C4-2B (cell line): ENCODE measurements at regions not wholly inside any gene's neighbourhood (a gene's known extent, or its start where the extent isn't known, plus 50 kb on each side); places are given as distances from the start of the nearest gene placed in this dataset.

Experiments used
- ZFX ChIP-seq: fragments of 450-650 bp; IDR thresholded peaks from 2 replicates; pipeline ENCODE4 v1.6.1; 2017
- TF ChIP-seq, protein P1 (sequence below): fragments of 450-650 bp; conservative IDR thresholded peaks from 2 replicates; pipeline ENCODE4 v1.5.1; 2017; ENCODE audit warnings: mild to moderate bottlenecking

DNA sequence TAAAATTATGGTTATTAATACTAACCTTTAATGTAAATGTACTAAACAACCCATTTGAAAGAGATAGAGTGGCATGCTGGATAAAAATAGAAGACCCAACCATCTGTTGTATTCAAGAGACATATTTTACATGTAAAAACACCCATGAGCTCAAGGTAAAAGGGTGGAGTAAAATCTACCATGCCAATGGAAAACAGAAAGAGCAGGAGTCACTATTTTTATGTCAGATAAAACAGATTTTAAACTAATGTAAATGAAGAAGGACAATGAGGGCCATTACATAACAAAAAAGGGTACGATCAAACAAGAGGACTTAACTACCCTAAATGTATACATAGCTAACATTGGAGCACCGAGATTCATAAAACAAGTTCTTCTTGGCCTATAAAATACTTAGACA lies 66.3 kb downstream of the ITM2A start:
- TF ChIP-seq, protein P1, sequence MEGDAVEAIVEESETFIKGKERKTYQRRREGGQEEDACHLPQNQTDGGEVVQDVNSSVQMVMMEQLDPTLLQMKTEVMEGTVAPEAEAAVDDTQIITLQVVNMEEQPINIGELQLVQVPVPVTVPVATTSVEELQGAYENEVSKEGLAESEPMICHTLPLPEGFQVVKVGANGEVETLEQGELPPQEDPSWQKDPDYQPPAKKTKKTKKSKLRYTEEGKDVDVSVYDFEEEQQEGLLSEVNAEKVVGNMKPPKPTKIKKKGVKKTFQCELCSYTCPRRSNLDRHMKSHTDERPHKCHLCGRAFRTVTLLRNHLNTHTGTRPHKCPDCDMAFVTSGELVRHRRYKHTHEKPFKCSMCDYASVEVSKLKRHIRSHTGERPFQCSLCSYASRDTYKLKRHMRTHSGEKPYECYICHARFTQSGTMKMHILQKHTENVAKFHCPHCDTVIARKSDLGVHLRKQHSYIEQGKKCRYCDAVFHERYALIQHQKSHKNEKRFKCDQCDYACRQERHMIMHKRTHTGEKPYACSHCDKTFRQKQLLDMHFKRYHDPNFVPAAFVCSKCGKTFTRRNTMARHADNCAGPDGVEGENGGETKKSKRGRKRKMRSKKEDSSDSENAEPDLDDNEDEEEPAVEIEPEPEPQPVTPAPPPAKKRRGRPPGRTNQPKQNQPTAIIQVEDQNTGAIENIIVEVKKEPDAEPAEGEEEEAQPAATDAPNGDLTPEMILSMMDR = no peak
- no peak for TF ChIP-seq ZFX
